BLaER1 treated with 17β-estradiol and CSF1 and Interleukin-3, amounts not matched to agents 10 nM and 100 nM (cell line): ENCODE measurements at regions not wholly inside any gene's neighbourhood (a gene's known extent, or its start where the extent isn't known, plus 50 kb on each side); places are given as distances from the start of the nearest gene placed in this dataset.

ENCODE experiments used
- H3K27ac ChIP-seq, 11 experiments: shearing (Covaris generic); formaldehyde crosslinking; 2 replicates each; pipeline ENCODE4 v1.8.1; 2022
- H3K27me3 ChIP-seq, 11 experiments: shearing (Covaris generic); formaldehyde crosslinking; 2 replicates each; pipeline ENCODE4 v1.8.1; 2022
- H3K36me3 ChIP-seq, 11 experiments: shearing (Covaris generic); formaldehyde crosslinking; 2 replicates each; pipeline ENCODE4 v1.8.1; 2022
- H3K4me1 ChIP-seq, 10 experiments: shearing (Covaris generic); formaldehyde crosslinking; 2 replicates each; pipeline ENCODE4 v1.8.1; 2022
- H3K4me2 ChIP-seq, 11 experiments: shearing (Covaris generic); formaldehyde crosslinking; 2 replicates each; pipeline ENCODE4 v1.8.1; 2022
- H3K4me3 ChIP-seq, 10 experiments: shearing (Covaris generic); formaldehyde crosslinking; 2 replicates each; pipeline ENCODE4 v1.8.1; 2022
- H3K9ac ChIP-seq, 11 experiments: shearing (Covaris generic); formaldehyde crosslinking; 2 replicates each; pipeline ENCODE4 v1.8.1; 2022
- H3K9me3 ChIP-seq, 11 experiments: shearing (Covaris generic); formaldehyde crosslinking; replicated peaks in 1 of 11; 2 replicates each; pipeline ENCODE4 v1.8.1; 2022
- H4K20me1 ChIP-seq, 11 experiments: shearing (Covaris generic); formaldehyde crosslinking; 2 replicates each; pipeline ENCODE4 v1.8.1; 2022
- Cebpa-rat ChIP-seq, 11 experiments: shearing (Covaris generic); IDR thresholded peaks; 2 replicates each; pipeline ENCODE4 v1.8.1; 2022

DNA sequence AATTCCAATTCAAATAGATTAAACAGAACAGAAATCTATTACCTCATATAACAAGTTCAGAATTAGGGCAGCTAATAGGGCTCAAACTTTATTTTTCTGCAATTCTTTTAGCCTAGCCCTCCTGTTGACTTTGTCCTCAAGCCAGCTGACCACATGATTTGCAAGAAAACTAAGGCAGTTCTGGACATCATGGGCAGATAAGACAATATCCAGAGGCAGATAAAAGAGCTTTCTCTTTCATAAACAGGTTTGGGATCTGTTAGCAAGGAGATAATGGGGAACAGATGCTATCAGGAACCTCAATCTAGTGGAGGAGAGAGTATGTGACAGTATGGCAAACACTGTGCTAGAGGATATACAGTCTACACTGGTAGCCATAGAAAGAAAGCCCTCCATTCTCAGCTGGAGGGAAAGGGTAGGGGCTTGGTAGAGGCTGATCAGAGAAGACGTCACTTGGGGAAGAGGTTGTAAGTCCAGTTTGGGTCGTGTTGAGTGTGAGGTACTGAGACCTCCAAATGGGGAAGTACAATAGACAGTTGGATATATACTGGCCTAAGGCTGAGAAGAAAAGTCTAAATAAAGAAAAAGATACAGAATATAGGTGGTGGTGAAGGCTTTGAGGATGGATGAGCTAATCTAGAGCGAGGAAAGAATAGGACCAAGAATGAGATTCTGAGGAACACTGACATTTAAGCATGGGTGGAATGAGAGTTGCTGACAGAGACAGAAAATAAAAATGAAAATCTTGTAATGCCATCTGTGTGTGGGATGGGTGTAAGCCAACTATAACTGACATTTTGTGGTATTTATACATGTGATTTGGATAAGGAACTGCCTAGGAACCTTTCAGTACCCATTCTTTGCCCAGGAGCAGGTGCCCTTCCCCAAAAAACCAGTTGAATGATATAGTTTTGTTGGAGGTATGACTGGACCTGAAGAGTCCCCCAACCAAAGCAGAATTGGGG is 67.4 kb downstream of the CYB561 start:
- no peaks in the 10 kb centered on the region for H4K20me1 ChIP-seq
- no peak overlapping the region for H3K4me2 ChIP-seq
- H3K4me3 ChIP-seq: no peak overlapping the region
- no peaks in the 10 kb centered on the region; a peak in 2 of 20 replicates for H3K4me1 ChIP-seq
- peaks cover 0 to 34% (median 7%) of the 10 kb centered on the region in 11 experiments; a peak in 11 of 22 replicates for H3K36me3 ChIP-seq
- no peak overlapping the region for H3K9ac ChIP-seq
- H3K27ac ChIP-seq: no peak overlapping the region
- TF ChIP-seq Cebpa-rat (IDR thresholded peaks at IDR 0.05): no peak
- H3K9me3 ChIP-seq: peaks cover 15 to 25% (median 21%) of the 10 kb centered on the region in 11 experiments
- no peaks in the 10 kb centered on the region for H3K27me3 ChIP-seq

DNA sequence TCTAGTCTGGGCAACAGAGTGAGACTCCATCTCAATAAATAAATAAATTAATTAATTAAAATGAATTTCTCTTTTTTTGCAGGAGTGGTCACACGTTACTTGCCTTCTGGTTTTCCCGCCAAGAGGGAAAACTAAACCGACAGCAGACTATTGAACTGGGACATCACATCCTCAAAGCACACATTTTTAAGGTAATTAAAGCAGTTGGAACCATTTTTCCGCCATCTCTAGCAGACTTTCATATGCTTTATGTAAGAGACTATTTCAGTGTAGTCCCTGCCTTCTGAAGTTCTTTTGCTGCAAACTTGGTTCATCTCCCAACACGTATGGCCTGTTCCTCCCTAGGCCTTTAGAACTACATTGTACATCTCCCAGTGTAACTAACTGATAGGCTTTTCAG is 66.5 kb downstream of the CYB561 start:
- no peak overlapping the region for H3K4me3 ChIP-seq
- no peaks in the 10 kb centered on the region; a peak in 2 of 20 replicates for H3K4me1 ChIP-seq
- H3K4me2 ChIP-seq: no peak overlapping the region
- H3K27me3 ChIP-seq: no peaks in the 10 kb centered on the region
- H3K36me3 ChIP-seq: peaks cover 0 to 34% (median 7%) of the 10 kb centered on the region in 11 experiments; a peak in 11 of 22 replicates
- H3K27ac ChIP-seq: no peak overlapping the region
- H3K9ac ChIP-seq: no peak overlapping the region
- no peaks in the 10 kb centered on the region for H4K20me1 ChIP-seq
- TF ChIP-seq Cebpa-rat (IDR thresholded peaks at IDR 0.05): no peak
- H3K9me3 ChIP-seq: peaks cover 15 to 25% (median 21%) of the 10 kb centered on the region in 11 experiments

DNA sequence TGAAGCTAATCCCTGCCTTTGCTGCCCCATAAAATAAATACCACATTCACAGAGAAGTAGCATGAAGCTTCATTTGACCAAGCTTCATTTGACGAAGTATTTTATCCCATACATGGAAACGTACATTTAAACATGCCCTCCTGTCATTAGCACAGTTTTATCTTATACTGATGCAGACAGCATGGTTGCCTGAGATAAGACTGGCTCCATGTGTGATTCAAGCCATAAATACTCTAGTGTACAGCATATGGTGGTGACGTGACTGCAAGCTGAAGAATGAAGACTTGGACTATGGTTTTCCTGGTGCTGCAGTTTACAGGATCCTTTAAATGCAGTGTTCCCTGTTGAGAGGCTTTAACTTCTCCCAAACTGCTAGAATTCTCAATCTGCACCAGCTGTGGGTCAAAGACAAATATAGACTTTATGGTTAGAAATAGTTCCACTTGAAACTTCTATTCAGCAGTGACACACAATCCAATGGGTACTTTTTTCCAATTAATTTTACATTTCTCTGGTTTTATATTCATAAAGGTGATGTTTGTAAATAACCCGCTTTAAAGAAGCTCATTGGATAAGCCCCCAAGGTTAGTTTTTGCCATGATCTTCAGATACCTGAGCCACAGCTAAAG is 64.9 kb downstream of the CYB561 start:
- TF ChIP-seq Cebpa-rat (IDR thresholded peaks at IDR 0.05): no peak
- H3K9me3 ChIP-seq: peaks cover 15 to 19% (median 18%) of the 10 kb centered on the region in 11 experiments

DNA sequence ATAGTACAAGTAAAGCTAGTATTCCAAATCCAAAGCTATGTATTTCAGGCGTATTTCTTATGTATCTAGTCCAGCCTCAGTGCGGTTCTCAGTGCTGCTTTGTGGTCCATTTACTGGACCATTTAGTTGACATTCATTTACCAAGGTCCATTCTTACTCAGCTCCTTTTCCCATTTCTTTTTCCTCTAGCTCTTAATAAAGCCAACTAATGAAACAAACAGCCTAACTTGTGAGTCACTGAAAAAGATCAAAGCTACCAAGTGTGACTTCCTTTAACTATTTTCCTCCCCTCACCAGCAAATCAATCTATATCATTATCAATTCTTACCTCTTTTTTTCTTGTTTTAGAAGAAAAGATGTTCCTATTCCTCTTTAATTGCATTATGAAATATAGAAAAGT is 64.0 kb downstream of the CYB561 start:
- Histone ChIP-seq H3K36me3 (peaks cover 0 to 27% (median 7%) of the 10 kb centered on the region in 11 experiments; a peak in 11 of 22 replicates), H3K9ac (no peak overlapping the region), H3K27ac (no peak overlapping the region), H3K4me3 (no peak overlapping the region), H4K20me1 (no peaks in the 10 kb centered on the region), H3K4me1 (no peaks in the 10 kb centered on the region; a peak in 2 of 20 replicates), H3K27me3 (no peaks in the 10 kb centered on the region), H3K4me2 (no peak overlapping the region), H3K9me3 (peaks cover 8 to 10% (median 9%) of the 10 kb centered on the region in 11 experiments)
- no peak for TF ChIP-seq Cebpa-rat (IDR thresholded peaks at IDR 0.05)

More for the DNA sequence above, 64.9 kb downstream of the CYB561 start:
- Histone ChIP-seq H3K4me2 (no peak overlapping the region), H3K4me1 (no peaks in the 10 kb centered on the region; a peak in 2 of 20 replicates), H3K4me3 (no peak overlapping the region), H3K9ac (no peak overlapping the region), H3K27ac (no peak overlapping the region), H4K20me1 (no peaks in the 10 kb centered on the region), H3K27me3 (no peaks in the 10 kb centered on the region), H3K36me3 (peaks cover 0 to 34% (median 7%) of the 10 kb centered on the region in 11 experiments; a peak in 11 of 22 replicates)
